ENCODE measurements at regions not wholly inside any gene's neighbourhood (a gene's known extent, or its start where the extent isn't known, plus 50 kb on each side); places are given as distances from the start of the nearest gene placed in this dataset.

DNA sequence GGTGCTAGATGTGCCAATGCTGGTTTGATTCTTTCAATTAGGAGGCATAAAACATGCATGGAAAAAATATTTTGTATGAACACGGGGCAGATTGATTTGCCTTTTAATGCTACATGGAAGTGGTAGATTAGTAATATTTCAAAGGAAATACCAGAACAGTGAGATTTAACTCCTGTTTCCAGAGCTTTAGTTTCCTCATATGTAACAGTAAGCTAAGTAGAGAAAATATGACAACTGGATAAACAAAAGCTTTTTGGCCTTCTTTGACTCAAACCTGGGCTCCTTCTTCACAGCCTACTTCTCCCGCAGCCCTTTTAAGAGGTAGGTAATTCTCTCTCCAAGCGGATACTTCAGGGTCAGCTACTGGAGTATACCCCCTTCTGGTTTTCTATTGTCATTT lies 254.2 kb upstream of the TRPC7 start:
- ChIA-PET SMC1A (ENCODE audit: uncharacterized antibody, unreplicated experiment) (no interaction called here), RAD21 (ENCODE audit: unreplicated experiment) (no interaction called here), CTCF (no interaction called here), POLR2A (no interaction called here)
- no peak overlapping the region for H2AFZ ChIP-seq (ENCODE audit: control insufficient read depth, low read depth, low read length)
- H4K20me1 ChIP-seq (ENCODE audit: control insufficient read depth, insufficient read depth), result no peaks in the 10 kb centered on the region
- H3K27ac ChIP-seq (ENCODE audit: control insufficient read depth, insufficient read depth), result no peak overlapping the region
- no peaks in the 10 kb centered on the region for H3K36me3 ChIP-seq (ENCODE audit: control insufficient read depth in 2 of 2, insufficient read depth in 2 of 2, low read length in 1 of 2)
- H3K9ac ChIP-seq (ENCODE audit: control insufficient read depth, insufficient read depth, low read length), result no peak overlapping the region
- no peak overlapping the region for H3K4me2 ChIP-seq (ENCODE audit: control insufficient read depth, insufficient read depth)
- FAIRE-seq (no peak), DNase-seq (ENCODE audit: low read depth, low spot score) (no peak), ATAC-seq (no peak)
- intact Hi-C loops (cut with micrococcal nuclease; ENCODE audit: unreplicated experiment) (no loop called here), in situ Hi-C loops (cut with MboI) (no loop called here)
- H3K79me2 ChIP-seq (ENCODE audit: control insufficient read depth, insufficient read depth, low read length), result no peaks in the 10 kb centered on the region
- H3K4me3 ChIP-seq, result no peak overlapping the region
- 68% methylated on average over 3 of the region's 3 CpGs for WGBS (ENCODE audit: insufficient coverage, insufficient replicate concordance, low lambda C conversion rate, missing lambda C conversion rate)
- no peaks in the 10 kb centered on the region for H3K4me1 ChIP-seq (ENCODE audit: control insufficient read depth, insufficient read depth, low read length)
- H3K27me3 ChIP-seq (replicated peaks in 1 of 2; ENCODE audit: control insufficient read depth in 2 of 2, insufficient read depth in 2 of 2, low read length in 1 of 2), result no peaks in the 10 kb centered on the region
- no peaks in the 10 kb centered on the region for H3K9me3 ChIP-seq (replicated peaks; ENCODE audit: control insufficient read depth, insufficient read depth, low read length)
- no TSS peak for BruUV-seq (replicated peaks)
- TF ChIP-seq HDAC6 (IDR thresholded peaks at IDR 0.05; ENCODE audit: unreplicated experiment) (no peak), ZBED1 (IDR thresholded peaks at IDR 0.05; ENCODE audit: borderline replicate concordance) (no peak), E2F8 (IDR thresholded peaks at IDR 0.05; ENCODE audit: low read depth, partially characterized antibody) (no peak), ZNF274 (IDR thresholded peaks at IDR 0.05; ENCODE audit: insufficient read depth, insufficient read length) (no peak), EP300 (IDR thresholded peaks at IDR 0.05; ENCODE audit: borderline replicate concordance in 1 of 2, control insufficient read depth in 1 of 2, low read depth in 2 of 2, low read length in 2 of 2) (no peak), POLR2A (IDR thresholded peaks at IDR 0.05; ENCODE audit: low read depth, low read length) (no peak), SPI1 (IDR thresholded peaks at IDR 0.05; ENCODE audit: borderline replicate concordance, insufficient read depth, low read depth, low read length) (no peak), SMAD5 (IDR thresholded peaks at IDR 0.05; ENCODE audit: low read depth) (no peak), PAX8 (IDR thresholded peaks at IDR 0.05) (no peak), HDAC2 (IDR thresholded peaks at IDR 0.05) (no peak), ZNF622 (IDR thresholded peaks at IDR 0.05) (no peak)
- TF ChIP-seq, protein P1, sequence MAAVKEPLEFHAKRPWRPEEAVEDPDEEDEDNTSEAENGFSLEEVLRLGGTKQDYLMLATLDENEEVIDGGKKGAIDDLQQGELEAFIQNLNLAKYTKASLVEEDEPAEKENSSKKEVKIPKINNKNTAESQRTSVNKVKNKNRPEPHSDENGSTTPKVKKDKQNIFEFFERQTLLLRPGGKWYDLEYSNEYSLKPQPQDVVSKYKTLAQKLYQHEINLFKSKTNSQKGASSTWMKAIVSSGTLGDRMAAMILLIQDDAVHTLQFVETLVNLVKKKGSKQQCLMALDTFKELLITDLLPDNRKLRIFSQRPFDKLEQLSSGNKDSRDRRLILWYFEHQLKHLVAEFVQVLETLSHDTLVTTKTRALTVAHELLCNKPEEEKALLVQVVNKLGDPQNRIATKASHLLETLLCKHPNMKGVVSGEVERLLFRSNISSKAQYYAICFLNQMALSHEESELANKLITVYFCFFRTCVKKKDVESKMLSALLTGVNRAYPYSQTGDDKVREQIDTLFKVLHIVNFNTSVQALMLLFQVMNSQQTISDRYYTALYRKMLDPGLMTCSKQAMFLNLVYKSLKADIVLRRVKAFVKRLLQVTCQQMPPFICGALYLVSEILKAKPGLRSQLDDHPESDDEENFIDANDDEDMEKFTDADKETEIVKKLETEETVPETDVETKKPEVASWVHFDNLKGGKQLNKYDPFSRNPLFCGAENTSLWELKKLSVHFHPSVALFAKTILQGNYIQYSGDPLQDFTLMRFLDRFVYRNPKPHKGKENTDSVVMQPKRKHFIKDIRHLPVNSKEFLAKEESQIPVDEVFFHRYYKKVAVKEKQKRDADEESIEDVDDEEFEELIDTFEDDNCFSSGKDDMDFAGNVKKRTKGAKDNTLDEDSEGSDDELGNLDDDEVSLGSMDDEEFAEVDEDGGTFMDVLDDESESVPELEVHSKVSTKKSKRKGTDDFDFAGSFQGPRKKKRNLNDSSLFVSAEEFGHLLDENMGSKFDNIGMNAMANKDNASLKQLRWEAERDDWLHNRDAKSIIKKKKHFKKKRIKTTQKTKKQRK (IDR thresholded peaks at IDR 0.05; ENCODE audit: low read depth, low read length), result no peak
- TF ChIP-seq, protein P2, sequence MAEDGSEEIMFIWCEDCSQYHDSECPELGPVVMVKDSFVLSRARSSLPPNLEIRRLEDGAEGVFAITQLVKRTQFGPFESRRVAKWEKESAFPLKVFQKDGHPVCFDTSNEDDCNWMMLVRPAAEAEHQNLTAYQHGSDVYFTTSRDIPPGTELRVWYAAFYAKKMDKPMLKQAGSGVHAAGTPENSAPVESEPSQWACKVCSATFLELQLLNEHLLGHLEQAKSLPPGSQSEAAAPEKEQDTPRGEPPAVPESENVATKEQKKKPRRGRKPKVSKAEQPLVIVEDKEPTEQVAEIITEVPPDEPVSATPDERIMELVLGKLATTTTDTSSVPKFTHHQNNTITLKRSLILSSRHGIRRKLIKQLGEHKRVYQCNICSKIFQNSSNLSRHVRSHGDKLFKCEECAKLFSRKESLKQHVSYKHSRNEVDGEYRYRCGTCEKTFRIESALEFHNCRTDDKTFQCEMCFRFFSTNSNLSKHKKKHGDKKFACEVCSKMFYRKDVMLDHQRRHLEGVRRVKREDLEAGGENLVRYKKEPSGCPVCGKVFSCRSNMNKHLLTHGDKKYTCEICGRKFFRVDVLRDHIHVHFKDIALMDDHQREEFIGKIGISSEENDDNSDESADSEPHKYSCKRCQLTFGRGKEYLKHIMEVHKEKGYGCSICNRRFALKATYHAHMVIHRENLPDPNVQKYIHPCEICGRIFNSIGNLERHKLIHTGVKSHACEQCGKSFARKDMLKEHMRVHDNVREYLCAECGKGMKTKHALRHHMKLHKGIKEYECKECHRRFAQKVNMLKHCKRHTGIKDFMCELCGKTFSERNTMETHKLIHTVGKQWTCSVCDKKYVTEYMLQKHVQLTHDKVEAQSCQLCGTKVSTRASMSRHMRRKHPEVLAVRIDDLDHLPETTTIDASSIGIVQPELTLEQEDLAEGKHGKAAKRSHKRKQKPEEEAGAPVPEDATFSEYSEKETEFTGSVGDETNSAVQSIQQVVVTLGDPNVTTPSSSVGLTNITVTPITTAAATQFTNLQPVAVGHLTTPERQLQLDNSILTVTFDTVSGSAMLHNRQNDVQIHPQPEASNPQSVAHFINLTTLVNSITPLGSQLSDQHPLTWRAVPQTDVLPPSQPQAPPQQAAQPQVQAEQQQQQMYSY (CRISPR knock-in tag; IDR thresholded peaks at IDR 0.05), result no peak
- TF ChIP-seq, protein P3, sequence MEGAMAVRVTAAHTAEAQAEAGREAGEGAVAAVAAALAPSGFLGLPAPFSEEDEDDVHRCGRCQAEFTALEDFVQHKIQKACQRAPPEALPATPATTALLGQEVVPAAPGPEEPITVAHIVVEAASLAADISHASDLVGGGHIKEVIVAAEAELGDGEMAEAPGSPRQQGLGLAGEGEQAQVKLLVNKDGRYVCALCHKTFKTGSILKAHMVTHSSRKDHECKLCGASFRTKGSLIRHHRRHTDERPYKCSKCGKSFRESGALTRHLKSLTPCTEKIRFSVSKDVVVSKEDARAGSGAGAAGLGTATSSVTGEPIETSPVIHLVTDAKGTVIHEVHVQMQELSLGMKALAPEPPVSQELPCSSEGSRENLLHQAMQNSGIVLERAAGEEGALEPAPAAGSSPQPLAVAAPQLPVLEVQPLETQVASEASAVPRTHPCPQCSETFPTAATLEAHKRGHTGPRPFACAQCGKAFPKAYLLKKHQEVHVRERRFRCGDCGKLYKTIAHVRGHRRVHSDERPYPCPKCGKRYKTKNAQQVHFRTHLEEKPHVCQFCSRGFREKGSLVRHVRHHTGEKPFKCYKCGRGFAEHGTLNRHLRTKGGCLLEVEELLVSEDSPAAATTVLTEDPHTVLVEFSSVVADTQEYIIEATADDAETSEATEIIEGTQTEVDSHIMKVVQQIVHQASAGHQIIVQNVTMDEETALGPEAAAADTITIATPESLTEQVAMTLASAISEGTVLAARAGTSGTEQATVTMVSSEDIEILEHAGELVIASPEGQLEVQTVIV (IDR thresholded peaks at IDR 0.05; ENCODE audit: borderline replicate concordance, partially characterized antibody), result no peak

All from GM12878 (cell line).